ENCODE measurements at regions not wholly inside any gene's neighbourhood (a gene's known extent, or its start where the extent isn't known, plus 50 kb on each side); places are given as distances from the start of the nearest gene placed in this dataset.

- TF ChIP-seq, protein P1, sequence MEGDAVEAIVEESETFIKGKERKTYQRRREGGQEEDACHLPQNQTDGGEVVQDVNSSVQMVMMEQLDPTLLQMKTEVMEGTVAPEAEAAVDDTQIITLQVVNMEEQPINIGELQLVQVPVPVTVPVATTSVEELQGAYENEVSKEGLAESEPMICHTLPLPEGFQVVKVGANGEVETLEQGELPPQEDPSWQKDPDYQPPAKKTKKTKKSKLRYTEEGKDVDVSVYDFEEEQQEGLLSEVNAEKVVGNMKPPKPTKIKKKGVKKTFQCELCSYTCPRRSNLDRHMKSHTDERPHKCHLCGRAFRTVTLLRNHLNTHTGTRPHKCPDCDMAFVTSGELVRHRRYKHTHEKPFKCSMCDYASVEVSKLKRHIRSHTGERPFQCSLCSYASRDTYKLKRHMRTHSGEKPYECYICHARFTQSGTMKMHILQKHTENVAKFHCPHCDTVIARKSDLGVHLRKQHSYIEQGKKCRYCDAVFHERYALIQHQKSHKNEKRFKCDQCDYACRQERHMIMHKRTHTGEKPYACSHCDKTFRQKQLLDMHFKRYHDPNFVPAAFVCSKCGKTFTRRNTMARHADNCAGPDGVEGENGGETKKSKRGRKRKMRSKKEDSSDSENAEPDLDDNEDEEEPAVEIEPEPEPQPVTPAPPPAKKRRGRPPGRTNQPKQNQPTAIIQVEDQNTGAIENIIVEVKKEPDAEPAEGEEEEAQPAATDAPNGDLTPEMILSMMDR (IDR thresholded peaks at IDR 0.05) = no peak
- TF ChIP-seq POLR2A (IDR thresholded peaks at IDR 0.05) = no peak
These were observed 72.6 kb upstream of the IL12B start for GRCh38 chr5:159402856-159403255.

Measured in breast epithelium (tissue), 3 donors.